ENCODE measurements at regions not wholly inside any gene's neighbourhood (a gene's known extent, or its start where the extent isn't known, plus 50 kb on each side); places are given as distances from the start of the nearest gene placed in this dataset.

GRCh38 chr6:28635547-28636158, 110.0 kb downstream of the GPX5 start:
- no peak for TF ChIP-seq CTCF (IDR thresholded peaks at IDR 0.05; ENCODE audit: poor library complexity)
- TF ChIP-seq EZH2phosphoT487 (IDR thresholded peaks at IDR 0.05; ENCODE audit: low read depth, severe bottlenecking, unreplicated experiment) = no peak

Measured in hepatocyte (in vitro differentiated cells).